CD4-positive, CD25-positive, alpha-beta regulatory T cell (primary cell): ENCODE measurements at regions not wholly inside any gene's neighbourhood (a gene's known extent, or its start where the extent isn't known, plus 50 kb on each side); places are given as distances from the start of the nearest gene placed in this dataset.

ENCODE experiments used
- ATAC-seq, 2 donors: fragments of 150-1000 bp; cut with Tn5 transposase; one replicate each; pipeline ENCODE4 v1.10.0; 2021; ENCODE audit warnings: low read depth in 2 of 2, moderate number of reproducible peaks in 2 of 2, moderate library complexity in 1 of 2
- DNase-seq, 3 donors: peaks; one replicate each; pipeline versions ENCODE4 v3.0.0 to v3.0.0-alpha.2; 2012 to 2022; ENCODE audit warnings: mixed read lengths in 1 of 3
- H3K27ac ChIP-seq: one replicate; pipeline ENCODE4 v1.7.0; 2013; ENCODE audit warnings: mild to moderate bottlenecking, low read length; ENCODE audit not compliant: insufficient read depth, poor library complexity, severe bottlenecking
- H3K27me3 ChIP-seq: one replicate; pipeline ENCODE4 v1.7.0; 2013; ENCODE audit warnings: low read length; ENCODE audit not compliant: control insufficient read depth, insufficient read depth
- H3K36me3 ChIP-seq: one replicate; pipeline ENCODE4 v1.7.0; 2013; ENCODE audit warnings: mild to moderate bottlenecking, low read length, moderate library complexity; ENCODE audit not compliant: control insufficient read depth, insufficient read depth
- H3K4me1 ChIP-seq: 2 replicates; pipeline ENCODE4 v1.7.0; 2013; ENCODE audit warnings: mild to moderate bottlenecking, low read length; ENCODE audit not compliant: insufficient read depth, control insufficient read depth, poor library complexity, severe bottlenecking
- H3K4me3 ChIP-seq: one replicate; pipeline ENCODE4 v1.7.0; 2013; ENCODE audit warnings: low read depth, mild to moderate bottlenecking, low read length, moderate library complexity
- H3K9me3 ChIP-seq, 2 experiments: 1 replicate in 1 of 2; 2 replicates in 1 of 2; pipeline ENCODE4 v1.7.0; 2013; ENCODE audit warnings: low read length in 2 of 2, mild to moderate bottlenecking in 1 of 2, moderate library complexity in 1 of 2; ENCODE audit not compliant: control insufficient read depth in 2 of 2
- H3K27ac Mint-ChIP-seq, 3 donors: one replicate each; pipeline ENCODE4 v1.8.0; 2020 to 2022; ENCODE audit warnings: mild to moderate bottlenecking in 3 of 3, mixed read lengths in 3 of 3, moderate library complexity in 2 of 3
- H3K27me3 Mint-ChIP-seq: one replicate; pipeline ENCODE4 v1.8.0; 2022; ENCODE audit warnings: mild to moderate bottlenecking, mixed read lengths
- H3K36me3 Mint-ChIP-seq: one replicate; pipeline ENCODE4 v1.8.0; 2020; ENCODE audit warnings: mixed read lengths
- H3K4me1 Mint-ChIP-seq, 4 donors: one replicate each; pipeline ENCODE4 v1.8.0; 2020 to 2022; ENCODE audit warnings: mixed read lengths in 4 of 4, mild to moderate bottlenecking in 1 of 4
- H3K4me3 Mint-ChIP-seq, 4 donors: one replicate each; pipeline ENCODE4 v1.8.0; 2020 to 2022; ENCODE audit warnings: mild to moderate bottlenecking in 4 of 4, mixed read lengths in 4 of 4, moderate library complexity in 3 of 4
- H3K9me3 Mint-ChIP-seq, 7 donors: one replicate each; pipeline ENCODE4 v1.8.0; 2020 to 2022; ENCODE audit warnings: mixed read lengths in 7 of 7, mild to moderate bottlenecking in 3 of 7, moderate library complexity in 2 of 7

DNA sequence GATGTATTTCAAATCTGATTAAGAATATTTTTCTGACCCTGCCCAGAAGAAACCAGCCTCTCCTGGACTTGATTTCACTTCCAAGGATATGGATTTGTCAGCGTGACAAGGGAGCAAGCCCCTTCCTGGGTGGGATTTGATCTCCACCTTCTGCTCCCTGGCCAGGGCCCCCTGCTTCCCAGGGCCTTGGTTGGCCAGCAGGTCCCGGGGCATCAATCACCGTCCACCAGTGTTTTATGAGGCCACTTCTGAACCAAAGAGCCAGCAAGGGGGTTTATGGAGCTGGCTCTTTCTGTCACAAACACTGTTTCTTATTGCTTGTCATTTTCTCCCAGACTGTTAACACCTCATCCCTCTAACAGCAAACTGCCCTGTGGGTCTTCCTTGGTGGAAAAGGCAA lies 320.5 kb upstream of the SKOR2 start:
- Histone ChIP-seq H3K36me3 (no peaks in the 10 kb centered on the region), H3K27ac (no peak overlapping the region), H3K4me1 (no peaks in the 10 kb centered on the region), H3K4me3 (no peak overlapping the region), H3K27me3 (peaks cover 3% of the 10 kb centered on the region), H3K9me3 (no peaks in the 10 kb centered on the region)
- H3K27me3 Mint-ChIP-seq, result peaks cover 6% of the 10 kb centered on the region
- no peak overlapping the region for H3K27ac Mint-ChIP-seq
- H3K4me3 Mint-ChIP-seq, result no peak overlapping the region
- ATAC-seq (no peak), DNase-seq (no peak)
- H3K4me1 Mint-ChIP-seq, result no peaks in the 10 kb centered on the region
- H3K36me3 Mint-ChIP-seq, result no peaks in the 10 kb centered on the region
- no peaks in the 10 kb centered on the region for H3K9me3 Mint-ChIP-seq

- H3K27ac Mint-ChIP-seq, result no peak overlapping the region
- peaks cover 0 to 3% (median 0%) of the 10 kb centered on the region in 7 donors for H3K9me3 Mint-ChIP-seq
- no peaks in the 10 kb centered on the region for H3K36me3 ChIP-seq
- H3K4me3 Mint-ChIP-seq, result no peak overlapping the region
- no peak overlapping the region for H3K27ac ChIP-seq
- no peaks in the 10 kb centered on the region for H3K27me3 ChIP-seq
- ATAC-seq, result no peak
- no peaks in the 10 kb centered on the region for H3K4me1 ChIP-seq
- DNase-seq, result no peak
- no peaks in the 10 kb centered on the region for H3K9me3 ChIP-seq
- H3K36me3 Mint-ChIP-seq, result no peaks in the 10 kb centered on the region
- H3K4me3 ChIP-seq, result no peak overlapping the region
- no peaks in the 10 kb centered on the region for H3K27me3 Mint-ChIP-seq
- H3K4me1 Mint-ChIP-seq, result no peaks in the 10 kb centered on the region
Measured at GRCh38 chr18:47566809-47567208, 315.3 kb upstream of the SKOR2 start.

- Histone ChIP-seq H3K9me3 (no peaks in the 10 kb centered on the region), H3K27me3 (no peaks in the 10 kb centered on the region), H3K4me1 (no peaks in the 10 kb centered on the region), H3K27ac (no peak overlapping the region), H3K4me3 (no peak overlapping the region), H3K36me3 (no peaks in the 10 kb centered on the region)
- H3K4me3 Mint-ChIP-seq, result no peak overlapping the region
- H3K27ac Mint-ChIP-seq, result no peak overlapping the region
- no peaks in the 10 kb centered on the region for H3K36me3 Mint-ChIP-seq
- DNase-seq (no peak), ATAC-seq (no peak)
- peaks cover 0 to 4% (median 1%) of the 10 kb centered on the region in 7 donors for H3K9me3 Mint-ChIP-seq
- no peaks in the 10 kb centered on the region for H3K27me3 Mint-ChIP-seq
- no peaks in the 10 kb centered on the region for H3K4me1 Mint-ChIP-seq
Measured at GRCh38 chr18:47560723-47561715, 309.6 kb upstream of the SKOR2 start.

GRCh38 chr18:47558110-47558750 lies 306.8 kb upstream of the SKOR2 start:
- H3K36me3 Mint-ChIP-seq, result no peaks in the 10 kb centered on the region
- DNase-seq (peak in 1 of 3 donors; percentile 16), ATAC-seq (no peak)
- H3K4me3 Mint-ChIP-seq, result no peak overlapping the region
- Histone ChIP-seq H3K36me3 (no peaks in the 10 kb centered on the region), H3K27me3 (no peaks in the 10 kb centered on the region), H3K27ac (no peak overlapping the region), H3K4me3 (no peak overlapping the region), H3K9me3 (no peaks in the 10 kb centered on the region), H3K4me1 (no peaks in the 10 kb centered on the region)
- no peaks in the 10 kb centered on the region for H3K4me1 Mint-ChIP-seq
- H3K27me3 Mint-ChIP-seq, result no peaks in the 10 kb centered on the region
- no peak overlapping the region for H3K27ac Mint-ChIP-seq
- peaks cover 0 to 4% (median 0%) of the 10 kb centered on the region in 7 donors for H3K9me3 Mint-ChIP-seq

DNA sequence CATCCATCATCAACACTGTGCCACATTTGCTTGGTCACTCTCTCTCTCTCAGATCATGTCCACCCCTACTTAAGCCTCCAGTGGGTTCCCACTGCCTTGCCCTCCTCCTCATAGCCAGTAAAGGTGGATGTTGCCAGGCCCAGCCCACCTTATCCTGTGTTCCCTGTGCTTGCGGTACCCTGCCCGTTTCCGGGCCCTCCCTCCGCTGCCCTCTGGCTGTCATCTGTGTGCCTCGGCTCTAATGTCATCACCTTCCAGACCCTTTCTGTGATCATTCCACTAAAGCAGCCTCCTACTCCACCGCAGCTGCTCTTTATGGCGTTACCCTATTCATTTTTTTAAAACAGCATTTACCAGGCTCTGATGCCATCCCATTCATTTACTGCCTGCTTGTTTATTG lies 305.7 kb upstream of the SKOR2 start:
- no peaks in the 10 kb centered on the region for H3K9me3 ChIP-seq
- Mint-ChIP-seq H3K9me3 (peaks cover 0 to 4% (median 0%) of the 10 kb centered on the region in 7 donors), H3K4me3 (no peak overlapping the region), H3K27ac (no peak overlapping the region), H3K36me3 (no peaks in the 10 kb centered on the region), H3K4me1 (no peaks in the 10 kb centered on the region), H3K27me3 (no peaks in the 10 kb centered on the region)
- no peak overlapping the region for H3K27ac ChIP-seq
- H3K27me3 ChIP-seq, result no peaks in the 10 kb centered on the region
- no peaks in the 10 kb centered on the region for H3K36me3 ChIP-seq
- no peak overlapping the region for H3K4me3 ChIP-seq
- no peak for ATAC-seq
- H3K4me1 ChIP-seq, result no peaks in the 10 kb centered on the region
- no peak for DNase-seq

DNA sequence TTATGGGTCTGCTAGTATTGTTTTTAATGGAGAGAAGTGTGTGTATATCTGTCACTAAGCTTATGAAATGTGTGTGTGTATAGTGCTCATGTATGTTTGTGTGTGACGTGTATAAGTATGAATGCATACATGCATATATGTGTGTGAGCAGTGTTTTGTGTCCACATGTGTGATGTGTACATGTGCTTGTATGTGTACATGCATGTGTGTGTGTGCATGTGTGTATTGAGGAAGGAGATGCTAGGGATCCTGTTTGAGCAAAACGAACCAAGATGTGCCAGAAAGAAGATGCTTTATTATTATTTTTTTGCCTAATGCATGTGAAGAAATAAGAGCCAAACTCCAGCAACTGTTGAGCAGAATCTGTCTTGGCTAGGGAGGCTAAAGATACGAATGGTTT lies 301.3 kb upstream of the SKOR2 start:
- H3K27ac Mint-ChIP-seq, result no peak overlapping the region
- peaks cover 0 to 4% (median 0%) of the 10 kb centered on the region in 7 donors for H3K9me3 Mint-ChIP-seq
- no peaks in the 10 kb centered on the region for H3K4me1 ChIP-seq
- no peaks in the 10 kb centered on the region for H3K27me3 ChIP-seq
- no peak for ATAC-seq
- no peak for DNase-seq
- no peaks in the 10 kb centered on the region for H3K9me3 ChIP-seq
- H3K4me3 ChIP-seq, result no peak overlapping the region
- H3K4me3 Mint-ChIP-seq, result no peak overlapping the region
- no peaks in the 10 kb centered on the region for H3K4me1 Mint-ChIP-seq
- no peaks in the 10 kb centered on the region for H3K36me3 ChIP-seq
- H3K36me3 Mint-ChIP-seq, result no peaks in the 10 kb centered on the region
- H3K27me3 Mint-ChIP-seq, result no peaks in the 10 kb centered on the region
- no peak overlapping the region for H3K27ac ChIP-seq

GRCh38 chr18:47550611-47551010 lies 299.2 kb upstream of the SKOR2 start:
- DNase-seq (no peak), ATAC-seq (no peak)
- H3K9me3 Mint-ChIP-seq, result no peaks in the 10 kb centered on the region
- Histone ChIP-seq H3K27me3 (no peaks in the 10 kb centered on the region), H3K36me3 (no peaks in the 10 kb centered on the region), H3K27ac (no peak overlapping the region), H3K4me1 (no peaks in the 10 kb centered on the region), H3K4me3 (no peak overlapping the region), H3K9me3 (no peaks in the 10 kb centered on the region)
- H3K36me3 Mint-ChIP-seq, result no peaks in the 10 kb centered on the region
- no peak overlapping the region for H3K27ac Mint-ChIP-seq
- H3K4me3 Mint-ChIP-seq, result no peak overlapping the region
- H3K4me1 Mint-ChIP-seq, result no peaks in the 10 kb centered on the region
- no peaks in the 10 kb centered on the region for H3K27me3 Mint-ChIP-seq
